Panc1 (cell line): ENCODE measurements at regions not wholly inside any gene's neighbourhood (a gene's known extent, or its start where the extent isn't known, plus 50 kb on each side); places are given as distances from the start of the nearest gene placed in this dataset.

Experiments
- POLR2AphosphoS5 ChIP-seq: IDR thresholded peaks from 2 replicates; pipeline ENCODE4 v1.6.1; 2012; ENCODE audit warnings: mild to moderate bottlenecking, low read depth, low read length, moderate library complexity
- SIN3A ChIP-seq: IDR thresholded peaks from 2 replicates; pipeline ENCODE4 v1.6.1; 2012; ENCODE audit warnings: low read depth, mild to moderate bottlenecking, low read length, moderate library complexity, borderline replicate concordance; ENCODE audit not compliant: insufficient read depth
- TF ChIP-seq, protein P1 (sequence below): fragments of 450-650 bp; IDR thresholded peaks from 2 replicates; pipeline ENCODE4 v1.5.1; 2017; ENCODE audit warnings: mild to moderate bottlenecking
- TF ChIP-seq, protein P2 (sequence below), 2 experiments: IDR thresholded peaks; 2 replicates each; pipeline ENCODE4 v1.6.1; 2011 to 2012; ENCODE audit warnings: low read depth in 2 of 2, control low read depth in 1 of 2, low read length in 1 of 2, mild to moderate bottlenecking in 1 of 2, moderate library complexity in 1 of 2; ENCODE audit not compliant: insufficient read depth in 1 of 2

DNA sequence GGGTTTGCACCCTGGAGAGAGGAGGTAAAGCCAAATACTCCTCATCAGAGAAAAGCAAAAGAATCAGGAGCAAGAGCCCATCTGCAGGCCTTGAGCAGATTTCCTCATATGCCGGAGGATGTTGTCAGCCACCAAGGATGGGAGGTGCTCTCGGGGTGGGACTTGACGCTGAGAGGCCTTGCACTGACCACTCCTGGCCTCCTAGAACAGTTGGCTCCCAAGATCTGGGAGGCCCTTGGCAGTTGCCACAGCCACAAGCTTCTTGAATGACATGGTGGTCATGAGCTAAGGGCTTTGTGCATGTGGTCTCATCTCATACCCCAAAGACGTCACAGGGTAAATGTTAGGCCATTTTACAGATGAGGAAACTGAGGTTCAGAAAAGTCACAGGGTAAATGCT, 75.2 kb upstream of the PMEPA1 start:
- TF ChIP-seq, protein P1, sequence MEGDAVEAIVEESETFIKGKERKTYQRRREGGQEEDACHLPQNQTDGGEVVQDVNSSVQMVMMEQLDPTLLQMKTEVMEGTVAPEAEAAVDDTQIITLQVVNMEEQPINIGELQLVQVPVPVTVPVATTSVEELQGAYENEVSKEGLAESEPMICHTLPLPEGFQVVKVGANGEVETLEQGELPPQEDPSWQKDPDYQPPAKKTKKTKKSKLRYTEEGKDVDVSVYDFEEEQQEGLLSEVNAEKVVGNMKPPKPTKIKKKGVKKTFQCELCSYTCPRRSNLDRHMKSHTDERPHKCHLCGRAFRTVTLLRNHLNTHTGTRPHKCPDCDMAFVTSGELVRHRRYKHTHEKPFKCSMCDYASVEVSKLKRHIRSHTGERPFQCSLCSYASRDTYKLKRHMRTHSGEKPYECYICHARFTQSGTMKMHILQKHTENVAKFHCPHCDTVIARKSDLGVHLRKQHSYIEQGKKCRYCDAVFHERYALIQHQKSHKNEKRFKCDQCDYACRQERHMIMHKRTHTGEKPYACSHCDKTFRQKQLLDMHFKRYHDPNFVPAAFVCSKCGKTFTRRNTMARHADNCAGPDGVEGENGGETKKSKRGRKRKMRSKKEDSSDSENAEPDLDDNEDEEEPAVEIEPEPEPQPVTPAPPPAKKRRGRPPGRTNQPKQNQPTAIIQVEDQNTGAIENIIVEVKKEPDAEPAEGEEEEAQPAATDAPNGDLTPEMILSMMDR, result no peak
- TF ChIP-seq POLR2AphosphoS5 (no peak), SIN3A (no peak)
- TF ChIP-seq, protein P2, sequence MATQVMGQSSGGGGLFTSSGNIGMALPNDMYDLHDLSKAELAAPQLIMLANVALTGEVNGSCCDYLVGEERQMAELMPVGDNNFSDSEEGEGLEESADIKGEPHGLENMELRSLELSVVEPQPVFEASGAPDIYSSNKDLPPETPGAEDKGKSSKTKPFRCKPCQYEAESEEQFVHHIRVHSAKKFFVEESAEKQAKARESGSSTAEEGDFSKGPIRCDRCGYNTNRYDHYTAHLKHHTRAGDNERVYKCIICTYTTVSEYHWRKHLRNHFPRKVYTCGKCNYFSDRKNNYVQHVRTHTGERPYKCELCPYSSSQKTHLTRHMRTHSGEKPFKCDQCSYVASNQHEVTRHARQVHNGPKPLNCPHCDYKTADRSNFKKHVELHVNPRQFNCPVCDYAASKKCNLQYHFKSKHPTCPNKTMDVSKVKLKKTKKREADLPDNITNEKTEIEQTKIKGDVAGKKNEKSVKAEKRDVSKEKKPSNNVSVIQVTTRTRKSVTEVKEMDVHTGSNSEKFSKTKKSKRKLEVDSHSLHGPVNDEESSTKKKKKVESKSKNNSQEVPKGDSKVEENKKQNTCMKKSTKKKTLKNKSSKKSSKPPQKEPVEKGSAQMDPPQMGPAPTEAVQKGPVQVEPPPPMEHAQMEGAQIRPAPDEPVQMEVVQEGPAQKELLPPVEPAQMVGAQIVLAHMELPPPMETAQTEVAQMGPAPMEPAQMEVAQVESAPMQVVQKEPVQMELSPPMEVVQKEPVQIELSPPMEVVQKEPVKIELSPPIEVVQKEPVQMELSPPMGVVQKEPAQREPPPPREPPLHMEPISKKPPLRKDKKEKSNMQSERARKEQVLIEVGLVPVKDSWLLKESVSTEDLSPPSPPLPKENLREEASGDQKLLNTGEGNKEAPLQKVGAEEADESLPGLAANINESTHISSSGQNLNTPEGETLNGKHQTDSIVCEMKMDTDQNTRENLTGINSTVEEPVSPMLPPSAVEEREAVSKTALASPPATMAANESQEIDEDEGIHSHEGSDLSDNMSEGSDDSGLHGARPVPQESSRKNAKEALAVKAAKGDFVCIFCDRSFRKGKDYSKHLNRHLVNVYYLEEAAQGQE (IDR thresholded peaks at IDR 0.05; ENCODE audit: insufficient read depth in 1 of 2, low read depth in 2 of 2, low read length in 1 of 2), result no peak
